ENCODE measurements at regions not wholly inside any gene's neighbourhood (a gene's known extent, or its start where the extent isn't known, plus 50 kb on each side); places are given as distances from the start of the nearest gene placed in this dataset.

GRCh38 chr7:69169386-69169785 is 428.9 kb upstream of the AUTS2 start:
- TF ChIP-seq CTCF (IDR thresholded peaks at IDR 0.05) (no peak), POLR2A (IDR thresholded peaks at IDR 0.05) (no peak)
